WERI-Rb-1 (cell line): ENCODE measurements at regions not wholly inside any gene's neighbourhood (a gene's known extent, or its start where the extent isn't known, plus 50 kb on each side); places are given as distances from the start of the nearest gene placed in this dataset.

Experiments used
- DNase-seq: peaks from one replicate; pipeline ENCODE4 v3.0.0-alpha.2; 2020
- H3K27ac ChIP-seq: fragments of 250-450 bp; sonication (Bioruptor Pico); 2 replicates; pipeline ENCODE4 v1.5.1; 2020; ENCODE audit warnings: mild to moderate bottlenecking, moderate library complexity
- H3K27me3 ChIP-seq: fragments of 250-450 bp; sonication (Bioruptor Pico); 2 replicates; pipeline ENCODE4 v1.5.1; 2021; ENCODE audit warnings: mild to moderate bottlenecking, low read depth, moderate library complexity; ENCODE audit not compliant: insufficient read depth, severe bottlenecking
- H3K36me3 ChIP-seq: fragments of 250-450 bp; sonication (Bioruptor Pico); 2 replicates; pipeline ENCODE4 v1.5.1; 2020; ENCODE audit warnings: mild to moderate bottlenecking, moderate library complexity
- H3K4me3 ChIP-seq: 2 replicates; pipeline ENCODE4 v1.5.1; 2011; ENCODE audit warnings: low read depth, mild to moderate bottlenecking, control low read depth, low read length
- H3K9me3 ChIP-seq: fragments of 250-450 bp; sonication (Bioruptor Pico); 2 replicates; pipeline ENCODE4 v1.5.1; 2021; ENCODE audit warnings: mild to moderate bottlenecking, moderate library complexity; ENCODE audit not compliant: severe bottlenecking
- CTCF ChIP-seq: IDR thresholded peaks from 2 replicates; pipeline ENCODE4 v1.5.1; 2011; ENCODE audit warnings: low read depth, mild to moderate bottlenecking, control low read depth, inconsistent platforms, low read length

- no peak for DNase-seq
Observed at GRCh38 chr17:77722366-77722765, 236.1 kb upstream of the TNRC6C start.

GRCh38 chr17:77723071-77723908, 235.2 kb upstream of the TNRC6C start:
- H3K27me3 ChIP-seq: no peaks in the 10 kb centered on the region
- no peak overlapping the region for H3K4me3 ChIP-seq
- no peaks in the 10 kb centered on the region for H3K36me3 ChIP-seq
- TF ChIP-seq CTCF: no peak
- H3K9me3 ChIP-seq: peaks cover 4% of the 10 kb centered on the region
- DNase-seq: no peak
- H3K27ac ChIP-seq: no peak overlapping the region

More at GRCh38 chr17:77722366-77722765, 236.1 kb upstream of the TNRC6C start:
- H3K36me3 ChIP-seq: no peaks in the 10 kb centered on the region
- no peak overlapping the region for H3K27ac ChIP-seq
- peaks cover 4% of the 10 kb centered on the region for H3K9me3 ChIP-seq
- no peak overlapping the region for H3K4me3 ChIP-seq
- H3K27me3 ChIP-seq: no peaks in the 10 kb centered on the region
- TF ChIP-seq CTCF: no peak

- no peaks in the 10 kb centered on the region for H3K27me3 ChIP-seq
- no peak for DNase-seq
Observed at GRCh38 chr17:77723909-77724875, 234.3 kb upstream of the TNRC6C start.

GRCh38 chr17:77724876-77725615, 233.5 kb upstream of the TNRC6C start:
- no peaks in the 10 kb centered on the region for H3K36me3 ChIP-seq
- H3K4me3 ChIP-seq: no peak overlapping the region
- no peak overlapping the region for H3K27ac ChIP-seq
- peaks cover 4% of the 10 kb centered on the region for H3K9me3 ChIP-seq
- no peaks in the 10 kb centered on the region for H3K27me3 ChIP-seq
- no peak for DNase-seq
- no peak for TF ChIP-seq CTCF

More at GRCh38 chr17:77723909-77724875, 234.3 kb upstream of the TNRC6C start:
- Histone ChIP-seq H3K27ac (no peak overlapping the region), H3K9me3 (peaks cover 4% of the 10 kb centered on the region), H3K4me3 (no peak overlapping the region), H3K36me3 (no peaks in the 10 kb centered on the region)
- TF ChIP-seq CTCF: no peak

GRCh38 chr17:77725846-77726245, 232.7 kb upstream of the TNRC6C start:
- no peak for TF ChIP-seq CTCF
- Histone ChIP-seq H3K9me3 (peaks cover 3% of the 10 kb centered on the region), H3K27ac (no peak overlapping the region), H3K27me3 (no peaks in the 10 kb centered on the region), H3K4me3 (no peak overlapping the region), H3K36me3 (no peaks in the 10 kb centered on the region)
- DNase-seq: no peak
